HEK293T (cell line): ENCODE measurements at regions not wholly inside any gene's neighbourhood (a gene's known extent, or its start where the extent isn't known, plus 50 kb on each side); places are given as distances from the start of the nearest gene placed in this dataset.

ENCODE experiments used
- CTCF ChIA-PET: fragments of 350-600 bp; formaldehyde crosslinking; extraction: SDS; loops from one replicate; lab custom pipeline; 2021; ENCODE audit warnings: antibody characterized with exemption, inconsistent platforms; lab: Yijun Ruan, JAX
- POLR2A ChIA-PET: fragments of 350-600 bp; formaldehyde crosslinking; extraction: SDS; loops from one replicate; lab custom pipeline; 2020; ENCODE audit warnings: antibody characterized with exemption, inconsistent platforms; lab: Yijun Ruan, JAX
- DNase-seq: peaks from one replicate; pipeline ENCODE4 v3.0.0; 2012; ENCODE audit warnings: mixed read lengths; ENCODE audit errors: extremely low spot score
- ARNT ChIP-seq: fragments of 450-650 bp; IDR thresholded peaks from 2 replicates; pipeline ENCODE4 v1.6.1; 2017; ENCODE audit warnings: mild to moderate bottlenecking
- BHLHE40 ChIP-seq: fragments of 450-650 bp; IDR thresholded peaks from 2 replicates; pipeline ENCODE4 v1.6.1; 2016; ENCODE audit warnings: mild to moderate bottlenecking, moderate library complexity, borderline replicate concordance
- CTBP1 ChIP-seq: fragments of 450-650 bp; IDR thresholded peaks from 2 replicates; pipeline ENCODE4 v1.6.1; 2016; ENCODE audit warnings: borderline replicate concordance
- ELF4 ChIP-seq: fragments of 450-650 bp; IDR thresholded peaks from 2 replicates; pipeline ENCODE4 v1.6.1; 2017; ENCODE audit warnings: antibody characterized with exemption
- FOXA1 ChIP-seq: fragments of 450-650 bp; IDR thresholded peaks from 2 replicates; pipeline ENCODE4 v1.6.1; 2016; ENCODE audit warnings: mild to moderate bottlenecking
- FOXK2 ChIP-seq: fragments of 450-650 bp; IDR thresholded peaks from 2 replicates; pipeline ENCODE4 v1.6.1; 2016; ENCODE audit warnings: mild to moderate bottlenecking
- FOXM1 ChIP-seq: fragments of 450-650 bp; IDR thresholded peaks from 2 replicates; pipeline ENCODE4 v1.6.1; 2017; ENCODE audit warnings: mild to moderate bottlenecking, borderline replicate concordance
- HDGF ChIP-seq: fragments of 450-650 bp; IDR thresholded peaks from 2 replicates; pipeline ENCODE4 v1.6.1; 2017; ENCODE audit warnings: antibody characterized with exemption, borderline replicate concordance
- L3MBTL2 ChIP-seq: fragments of 450-650 bp; conservative IDR thresholded peaks from 2 replicates; pipeline ENCODE4 v1.6.1; 2016; ENCODE audit warnings: mild to moderate bottlenecking
- LEF1 ChIP-seq: fragments of 450-650 bp; IDR thresholded peaks from 2 replicates; pipeline ENCODE4 v1.6.1; 2017; ENCODE audit warnings: mild to moderate bottlenecking, borderline replicate concordance
- NFRKB ChIP-seq: fragments of 450-650 bp; IDR thresholded peaks from 2 replicates; pipeline ENCODE4 v1.6.1; 2016; ENCODE audit warnings: mild to moderate bottlenecking, moderate library complexity
- PKNOX1 ChIP-seq: fragments of 450-650 bp; IDR thresholded peaks from 2 replicates; pipeline ENCODE4 v1.6.1; 2016
- SP1 ChIP-seq: fragments of 450-650 bp; IDR thresholded peaks from 2 replicates; pipeline ENCODE4 v1.6.1; 2017
- SUZ12 ChIP-seq: fragments of 450-650 bp; IDR thresholded peaks from 2 replicates; pipeline ENCODE4 v1.6.1; 2016; ENCODE audit warnings: mild to moderate bottlenecking
- TARDBP ChIP-seq: fragments of 450-650 bp; IDR thresholded peaks from 2 replicates; pipeline ENCODE4 v1.6.1; 2016
- ZNF384 ChIP-seq: fragments of 450-650 bp; IDR thresholded peaks from 2 replicates; pipeline ENCODE4 v1.6.1; 2016

DNA sequence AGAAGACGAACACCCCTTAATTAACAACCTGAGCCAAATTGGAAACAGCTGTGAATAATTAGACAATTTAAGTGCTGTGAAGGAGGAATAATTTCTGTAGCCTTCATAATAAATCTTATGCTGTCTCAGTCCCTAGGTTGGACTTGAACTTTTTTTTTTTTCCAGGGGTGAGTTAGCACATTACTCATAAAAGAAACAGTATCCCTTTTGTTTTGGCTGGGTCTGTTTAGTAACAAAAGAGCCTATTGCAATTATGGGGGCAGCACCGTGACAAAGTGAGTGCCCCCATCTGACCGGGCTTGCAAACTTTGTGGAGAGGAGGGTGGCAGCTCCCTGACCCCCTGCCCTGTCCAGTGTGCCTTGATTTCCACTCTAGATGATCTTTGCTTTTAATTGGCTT is 167.4 kb downstream of the DICER1 start:
- CTCF ChIA-PET, result no interaction called here
- POLR2A ChIA-PET, result no interaction called here
- DNase-seq, result no peak
- TF ChIP-seq TARDBP (no peak), ELF4 (no peak), LEF1 (no peak), FOXA1 (no peak), L3MBTL2 (no peak), FOXK2 (no peak), FOXM1 (no peak), BHLHE40 (no peak), HDGF (no peak), SP1 (no peak), SUZ12 (no peak), NFRKB (no peak)

DNA sequence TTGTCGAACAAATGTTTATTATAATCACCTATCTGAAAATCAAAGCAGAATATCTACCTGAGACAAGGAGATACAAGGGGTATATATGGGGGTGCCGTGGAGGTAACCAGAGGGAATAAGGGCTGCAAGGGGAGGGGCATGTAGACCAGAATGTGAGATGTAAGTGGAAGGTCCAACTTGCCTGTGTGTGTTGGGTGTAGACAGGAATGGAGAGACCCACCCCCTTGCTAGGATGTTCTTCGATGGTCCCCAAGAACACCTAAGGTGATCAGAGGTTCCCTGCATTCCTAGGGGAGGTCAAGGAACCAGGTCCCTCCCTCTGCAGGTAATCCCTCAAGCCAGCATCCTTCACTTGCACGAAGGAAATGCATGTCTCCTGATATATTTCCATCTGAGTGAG is 167.9 kb downstream of the DICER1 start:
- CTCF ChIA-PET, result no interaction called here
- no peak for DNase-seq
- TF ChIP-seq HDGF, result no peak
- POLR2A ChIA-PET, result no interaction called here

- POLR2A ChIA-PET, result no interaction called here
- CTCF ChIA-PET, result no interaction called here
- no peak for DNase-seq
- TF ChIP-seq CTBP1 (no peak), SP1 (no peak)
Observed at GRCh38 chr14:94987409-94987808, 169.9 kb downstream of the DICER1 start.

DNA sequence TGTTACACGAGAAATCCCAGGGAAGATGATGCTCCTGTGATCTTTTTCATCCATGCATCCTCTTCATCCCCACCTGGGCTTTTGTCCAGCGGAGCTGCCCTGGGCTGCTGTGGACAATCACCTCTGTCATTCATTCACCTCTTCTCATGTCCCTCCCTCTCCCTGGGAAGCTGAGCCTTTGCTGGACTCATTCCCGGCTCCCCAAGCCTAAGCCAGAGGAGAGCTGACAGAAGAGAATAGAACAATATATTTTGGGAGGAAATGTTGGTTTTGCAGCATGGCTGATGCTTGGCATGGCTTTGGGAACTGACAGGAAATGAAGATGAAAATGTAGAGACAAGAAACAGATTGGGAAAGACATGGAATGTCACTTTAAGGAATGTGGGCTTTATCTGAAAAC is 177.4 kb downstream of the DICER1 start:
- ChIA-PET CTCF (no interaction called here), POLR2A (no interaction called here)
- DNase-seq, result no peak
- TF ChIP-seq SP1 (no peak), CTBP1 (no peak), L3MBTL2 (no peak), BHLHE40 (no peak), LEF1 (no peak), HDGF (no peak), TARDBP (no peak), FOXK2 (no peak), SUZ12 (no peak), NFRKB (no peak), FOXM1 (no peak), ZNF384 (no peak), PKNOX1 (no peak), ARNT (no peak), FOXA1 (no peak), ELF4 (no peak)

- TF ChIP-seq FOXK2, result no peak
- no peak for TF ChIP-seq NFRKB
- no peak for TF ChIP-seq FOXM1
- TF ChIP-seq FOXA1, result no peak
- TF ChIP-seq L3MBTL2, result no peak
- TF ChIP-seq HDGF, result no peak
- no peak for TF ChIP-seq ZNF384
- TF ChIP-seq BHLHE40, result no peak
- TF ChIP-seq ELF4, result no peak
- TF ChIP-seq LEF1, result no peak
- POLR2A ChIA-PET, result no interaction called here
- CTCF ChIA-PET, result interaction anchor here (0.7 kb wide), 1 partner anchor 92 kb away, joined by 3 read pairs; no protein-coding TSS in a partner anchor
- DNase-seq, result no peak
Observed at GRCh38 chr14:94977016-94977415, 180.3 kb downstream of the DICER1 start.

- POLR2A ChIA-PET, result no interaction called here
- TF ChIP-seq FOXA1, result no peak
- no peak for TF ChIP-seq SUZ12
- TF ChIP-seq SP1, result no peak
- no peak for TF ChIP-seq BHLHE40
- TF ChIP-seq ZNF384, result no peak
- TF ChIP-seq CTBP1, result no peak
- TF ChIP-seq ELF4, result no peak
- TF ChIP-seq PKNOX1, result no peak
- TF ChIP-seq FOXM1, result no peak
- TF ChIP-seq LEF1, result no peak
- no peak for TF ChIP-seq L3MBTL2
- TF ChIP-seq ARNT, result no peak
- TF ChIP-seq NFRKB, result no peak
- no peak for TF ChIP-seq HDGF
- CTCF ChIA-PET, result no interaction called here
- no peak for DNase-seq
Observed at GRCh38 chr14:94975366-94975765, 182.0 kb downstream of the DICER1 start.

- TF ChIP-seq SUZ12 (no peak), PKNOX1 (no peak), BHLHE40 (no peak), L3MBTL2 (no peak), HDGF (no peak), FOXM1 (no peak)
- ChIA-PET CTCF (no interaction called here), POLR2A (no interaction called here)
- no peak for DNase-seq
Observed at GRCh38 chr14:94974893-94975292, 182.4 kb downstream of the DICER1 start.
